Stimulated activated CD8-positive, alpha-beta memory T cell treated with anti-CD3 and anti-CD28 coated beads, Interleukin-15, amount 100 ng/mL, for 48 hours (primary cell): ENCODE measurements at regions not wholly inside any gene's neighbourhood (a gene's known extent, or its start where the extent isn't known, plus 50 kb on each side); places are given as distances from the start of the nearest gene placed in this dataset.

Source experiments
- DNase-seq, 2 donors: peaks; one replicate each; pipeline ENCODE4 v3.0.0-alpha.2; 2020; ENCODE audit warnings: low read depth in 2 of 2

DNA sequence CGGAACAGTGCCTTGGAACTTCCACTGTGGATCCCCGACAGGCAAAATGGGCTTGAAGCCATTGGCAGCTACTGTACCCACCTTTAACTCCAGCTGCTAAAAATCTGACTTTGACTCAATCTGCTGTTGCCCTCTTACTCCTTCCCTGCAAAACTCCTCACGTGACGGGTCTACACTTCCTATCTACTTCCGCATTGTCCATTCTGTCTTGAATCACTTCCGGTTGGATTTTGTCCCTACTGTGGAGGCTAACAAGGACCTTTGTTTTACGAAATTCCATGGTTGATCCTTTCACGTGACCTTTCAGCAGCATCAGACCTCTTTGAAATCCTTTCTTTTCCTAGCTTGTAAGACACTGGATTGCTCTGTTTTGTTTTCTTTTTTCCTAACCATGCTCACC is 268.4 kb downstream of the PRDM2 start:
- DNase-seq: no peak

- DNase-seq: no peak
Observed at GRCh38 chr1:13970631-13971247, 270.8 kb downstream of the PRDM2 start.

DNA sequence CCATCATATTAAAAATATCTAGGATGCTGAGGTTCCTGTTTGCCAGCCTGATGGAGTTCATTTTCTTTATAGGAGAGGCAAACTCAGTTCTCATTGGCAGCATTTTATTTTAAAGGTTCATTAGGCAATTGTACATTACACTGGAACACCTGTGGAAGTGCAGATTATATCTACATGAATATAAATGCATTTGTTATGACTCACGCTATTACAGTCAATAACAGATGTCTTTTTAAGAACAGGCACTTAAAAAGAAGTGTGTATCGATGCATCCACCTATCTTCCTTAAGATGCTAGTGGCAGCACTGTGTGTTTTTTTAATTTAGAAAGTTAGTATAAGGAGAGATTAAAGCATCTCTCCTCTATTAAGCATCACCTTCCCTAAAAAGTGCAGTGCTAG is 276.5 kb downstream of the PRDM2 start:
- no peak for DNase-seq

DNA sequence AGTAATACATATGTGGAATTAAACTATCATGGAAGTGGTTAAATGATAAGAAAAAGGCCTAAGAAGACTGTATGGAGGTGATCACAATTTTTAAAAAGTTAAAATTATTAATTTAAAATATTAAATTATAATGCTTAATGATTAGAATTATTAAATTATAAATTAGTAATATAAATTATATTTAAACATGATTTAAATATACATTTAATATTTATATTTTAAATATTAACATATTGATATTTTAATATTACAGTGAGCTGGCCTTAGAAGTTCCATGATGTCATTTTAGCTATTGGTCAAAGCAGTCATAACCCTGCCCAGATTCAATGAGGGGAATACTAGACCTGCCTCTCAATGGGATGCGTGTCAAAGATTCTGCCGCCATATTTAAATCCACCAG is 281.2 kb downstream of the PRDM2 start:
- DNase-seq: no peak

DNA sequence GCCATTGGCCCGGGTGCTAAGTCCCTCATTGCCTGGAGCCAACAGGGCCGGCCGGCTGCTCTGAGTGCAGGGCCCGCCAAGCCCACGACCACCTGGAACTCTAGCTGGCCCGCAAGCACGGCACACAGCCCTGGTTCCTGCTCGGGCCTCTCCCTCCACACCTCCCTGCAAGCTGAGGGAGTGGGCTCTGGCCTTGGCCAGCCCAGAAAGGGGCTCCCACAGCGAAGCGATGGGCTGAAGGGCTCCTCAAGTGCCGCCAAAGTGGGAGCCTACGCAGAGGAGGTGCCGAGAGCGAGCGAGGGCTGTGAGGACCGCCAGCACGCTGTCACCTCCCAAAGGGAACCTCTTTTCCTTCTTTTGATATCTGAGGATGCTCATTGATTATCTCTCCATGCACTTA is 283.4 kb downstream of the PRDM2 start:
- no peak for DNase-seq

- DNase-seq: no peak
Observed at GRCh38 chr1:13990939-13991338, 291.0 kb downstream of the PRDM2 start.

DNA sequence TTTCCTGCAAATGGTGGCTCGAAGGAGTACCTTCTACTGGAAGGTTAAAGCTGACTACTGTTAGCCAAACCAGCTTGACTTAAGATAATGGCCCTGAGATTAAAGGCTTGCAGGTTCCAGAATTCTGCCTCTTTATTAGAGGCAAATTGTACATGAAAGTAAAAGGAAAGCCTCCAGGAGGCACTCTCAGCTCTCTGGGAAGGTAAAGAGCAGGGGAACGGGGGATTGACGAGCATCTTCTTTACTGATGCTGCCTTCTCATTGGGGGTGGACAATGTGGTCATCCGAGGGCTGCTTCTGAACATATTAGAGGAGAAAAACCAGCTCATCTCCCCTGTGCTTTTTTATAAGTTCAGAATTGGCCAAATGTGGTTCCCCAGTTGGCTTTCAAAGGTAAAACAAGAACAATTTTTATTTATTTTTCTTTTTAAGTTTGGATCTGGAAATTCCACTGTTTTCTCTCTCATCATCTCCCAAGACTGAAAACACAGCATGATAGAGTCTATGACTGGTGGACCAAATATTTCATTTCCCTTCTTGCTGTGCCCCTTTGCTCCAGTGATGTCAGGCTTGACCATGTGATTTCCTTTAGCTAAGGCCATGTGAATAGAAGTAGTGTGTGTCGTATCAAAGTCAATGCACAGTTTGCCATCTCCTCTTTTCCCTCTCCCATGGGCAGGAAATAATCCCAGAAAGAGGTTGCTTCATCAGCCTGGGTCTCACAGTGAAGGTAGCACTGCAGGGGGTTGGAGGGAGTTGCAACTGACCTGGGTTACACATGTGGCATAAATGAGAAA is 292.7 kb downstream of the PRDM2 start:
- no peak for DNase-seq

- no peak for DNase-seq
Observed at GRCh38 chr1:13994386-13994785, 294.4 kb downstream of the PRDM2 start.

- DNase-seq: no peak
Observed at GRCh38 chr1:13996334-13996733, 296.3 kb downstream of the PRDM2 start.

GRCh38 chr1:14003552-14003951 is 303.6 kb downstream of the PRDM2 start:
- DNase-seq: no peak

DNA sequence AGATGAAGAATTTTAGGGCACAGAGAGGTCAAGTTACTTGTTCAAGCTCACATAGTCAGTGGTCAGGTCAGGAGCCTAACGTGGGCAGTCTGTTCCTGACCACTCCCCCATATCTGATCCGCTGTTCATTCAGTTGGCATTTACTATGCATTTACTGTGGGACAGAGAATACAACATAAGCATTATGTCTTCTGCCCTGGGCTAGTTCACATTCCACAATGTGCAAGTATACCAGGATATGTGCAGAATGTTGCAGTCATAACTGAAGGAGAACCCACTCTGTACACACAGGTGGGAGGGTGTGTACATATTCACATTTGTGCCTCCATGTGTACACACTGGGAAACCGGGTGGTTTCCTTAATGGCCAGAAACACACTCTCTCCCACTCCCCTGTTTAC is 309.6 kb downstream of the PRDM2 start:
- DNase-seq: no peak

DNA sequence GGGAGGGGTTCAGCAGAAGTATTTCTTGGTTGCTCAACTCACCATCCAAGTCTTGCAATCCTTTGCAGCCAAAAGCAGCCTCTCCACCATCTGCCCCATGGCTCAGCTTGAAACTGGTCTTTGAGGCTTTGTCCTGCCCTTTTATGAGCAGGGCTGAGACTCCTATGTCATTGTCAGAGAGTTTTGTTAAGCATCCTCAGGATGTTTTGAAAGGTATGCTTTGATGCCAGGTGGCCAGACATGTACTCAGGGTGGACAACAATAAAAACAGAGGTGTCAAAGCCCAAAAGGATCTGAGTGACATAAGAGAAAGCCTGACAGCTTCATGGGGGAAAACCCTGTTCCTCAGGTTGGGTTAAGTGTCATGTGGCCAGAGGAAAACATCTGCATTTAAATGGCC is 310.5 kb downstream of the PRDM2 start:
- no peak for DNase-seq

- DNase-seq: no peak
Observed at GRCh38 chr1:14011132-14011531, 311.1 kb downstream of the PRDM2 start.

DNA sequence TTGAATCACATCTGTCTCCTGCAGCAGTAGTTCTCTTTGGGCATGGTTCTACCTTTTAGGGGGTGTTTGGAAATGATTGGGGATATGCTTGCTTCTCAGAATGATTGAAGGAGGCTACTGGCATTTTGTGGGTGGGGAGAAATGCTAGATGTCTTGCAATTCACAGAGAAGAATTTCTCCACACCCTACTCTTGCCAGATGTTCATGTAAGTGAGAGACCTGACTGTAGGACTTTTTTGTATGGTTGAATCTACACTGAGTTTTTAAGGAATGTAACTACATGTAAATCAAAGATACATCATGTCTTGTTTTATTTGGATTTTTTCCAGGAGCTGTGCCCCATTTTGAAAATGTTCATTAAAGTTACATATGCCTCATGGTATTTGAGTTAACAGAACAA is 311.9 kb downstream of the PRDM2 start:
- no peak for DNase-seq

GRCh38 chr1:14014929-14015328 is 314.9 kb downstream of the PRDM2 start:
- no peak for DNase-seq

- no peak for DNase-seq
Observed at GRCh38 chr1:14015917-14016316, 315.9 kb downstream of the PRDM2 start.

DNA sequence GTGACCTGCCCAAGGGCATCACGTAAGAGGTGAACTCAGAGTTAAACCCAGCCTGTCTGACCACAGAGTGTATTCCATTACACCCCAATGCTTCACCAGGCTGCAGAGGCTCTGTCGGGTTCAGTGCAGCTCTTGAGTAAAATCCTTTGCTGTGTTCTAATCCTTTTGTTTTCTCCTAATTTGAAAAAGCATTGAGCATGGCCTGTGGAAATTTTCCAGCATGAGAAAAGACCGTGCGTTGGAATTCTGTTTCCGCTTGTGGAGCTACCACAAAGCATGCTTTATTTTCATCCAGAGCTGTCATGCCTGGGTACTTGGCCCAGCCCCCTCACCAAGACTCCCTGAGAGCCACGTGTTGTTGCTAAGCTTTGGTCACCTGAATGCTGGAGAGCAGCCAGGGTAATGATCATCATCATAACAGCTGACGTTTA is 317.6 kb downstream of the PRDM2 start:
- no peak for DNase-seq

DNA sequence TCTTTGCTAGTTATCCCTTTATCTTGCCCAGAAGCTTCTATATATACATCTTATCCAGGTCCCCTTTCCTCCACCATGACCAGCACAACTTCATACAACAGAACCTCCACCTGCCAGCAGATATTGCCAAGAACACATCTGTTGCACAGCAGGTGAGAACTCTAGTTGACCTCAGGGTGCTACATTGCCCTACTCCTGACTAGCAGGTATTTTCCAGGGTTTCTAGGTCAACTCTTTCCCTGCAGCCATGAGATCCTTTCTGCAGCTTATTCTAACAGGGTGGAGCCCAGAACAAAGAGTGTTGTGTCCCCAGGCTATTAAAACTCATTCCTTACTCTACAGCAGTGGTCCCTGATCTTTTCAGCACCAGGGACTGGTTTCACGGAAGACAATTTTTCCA is 319.5 kb downstream of the PRDM2 start:
- DNase-seq: no peak

GRCh38 chr1:14020006-14020405 is 320.0 kb downstream of the PRDM2 start:
- no peak for DNase-seq

DNA sequence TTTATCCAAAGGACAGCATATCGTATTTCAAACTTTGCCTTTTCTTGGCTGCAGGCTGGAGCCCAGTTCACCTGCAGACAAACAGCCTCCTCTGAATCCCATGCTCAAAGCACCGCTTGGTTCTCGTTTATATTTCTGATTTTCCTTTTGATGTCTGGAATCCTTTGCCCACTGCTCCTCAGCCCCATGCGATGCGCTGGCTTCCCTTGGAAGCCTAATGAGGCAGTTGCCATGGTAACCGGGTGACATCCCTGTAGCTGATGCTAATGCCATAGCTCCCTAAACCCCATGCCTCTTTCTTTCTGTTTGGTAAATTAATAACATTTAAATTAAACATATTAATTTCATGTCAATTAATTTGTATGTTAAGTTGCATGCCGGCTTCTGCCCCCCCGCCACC is 327.1 kb downstream of the PRDM2 start:
- no peak for DNase-seq

DNA sequence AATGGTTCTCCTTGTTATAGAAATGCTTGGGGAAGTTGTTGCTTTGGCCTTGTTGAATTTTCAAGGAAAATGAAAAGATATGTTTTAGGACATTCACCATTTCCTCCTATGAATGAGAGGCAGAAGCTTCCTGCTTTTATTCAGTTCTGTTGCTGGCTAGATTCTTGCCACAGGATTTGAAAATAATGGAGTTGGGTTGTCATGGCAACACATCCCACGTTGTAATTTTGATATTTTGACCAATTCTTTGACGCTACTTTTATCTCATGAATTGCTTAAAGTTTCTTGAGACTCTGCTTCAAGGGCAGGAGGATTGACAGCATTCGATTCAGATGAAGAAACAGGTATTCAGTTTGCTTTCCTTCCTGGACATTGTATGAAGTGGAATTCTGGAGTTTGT is 331.5 kb downstream of the PRDM2 start:
- no peak for DNase-seq

- DNase-seq: no peak
Observed at GRCh38 chr1:14034506-14034905, 334.5 kb downstream of the PRDM2 start.

GRCh38 chr1:14037101-14037847 is 337.3 kb downstream of the PRDM2 start:
- DNase-seq: no peak
